ENCODE measurements at regions not wholly inside any gene's neighbourhood (a gene's known extent, or its start where the extent isn't known, plus 50 kb on each side); places are given as distances from the start of the nearest gene placed in this dataset.

GRCh38 chr1:104406728-104407127 lies 657.0 kb downstream of the AMY1C start:
- Histone ChIP-seq H3K9me3 (replicated peaks; ENCODE audit: control insufficient read depth, insufficient read depth, low read length) (no peaks in the 10 kb centered on the region), H4K20me1 (replicated peaks; ENCODE audit: control insufficient read depth, extremely low read depth, insufficient read depth, low read length) (no peaks in the 10 kb centered on the region), H3K9ac (replicated peaks; ENCODE audit: extremely low read depth, insufficient read depth, low read length) (no peak overlapping the region), H3K9me1 (replicated peaks; ENCODE audit: control insufficient read depth, extremely low read depth, insufficient read depth, low read length) (no peaks in the 10 kb centered on the region), H3K4me3 (replicated peaks in 1 of 3; ENCODE audit: insufficient read depth in 1 of 3, low read depth in 1 of 3, low read length in 3 of 3) (no peak overlapping the region), H3K36me3 (ENCODE audit: control insufficient read depth in 2 of 2, extremely low read depth in 1 of 2, insufficient read depth in 2 of 2, low read length in 2 of 2) (no peaks in the 10 kb centered on the region), H3K27ac (ENCODE audit: insufficient read depth, low read depth, low read length) (no peak overlapping the region), H3K27me3 (ENCODE audit: control insufficient read depth in 2 of 2, insufficient read depth in 2 of 2, low read length in 2 of 2) (no peaks in the 10 kb centered on the region), H3K79me2 (ENCODE audit: control insufficient read depth, insufficient read depth, low read length) (no peaks in the 10 kb centered on the region), H3K4me1 (ENCODE audit: control insufficient read depth, extremely low read depth, insufficient read depth, low read length) (no peaks in the 10 kb centered on the region), H3K4me2 (ENCODE audit: insufficient read depth, low read length) (no peak overlapping the region), H2AFZ (ENCODE audit: low read depth, low read length) (no peak overlapping the region)
- no peak for DNase-seq (ENCODE audit: low read depth, low spot score)
- POLR2A ChIA-PET, result no interaction called here
- intact Hi-C loops (cut with micrococcal nuclease), result no loop called here
- no peak for FAIRE-seq
- CTCF ChIA-PET, result no interaction called here
- BruUV-seq (replicated peaks), result no TSS peak
- no peak for TF ChIP-seq MYC (IDR thresholded peaks at IDR 0.05; ENCODE audit: low read depth, low read length)
- no peak for TF ChIP-seq CTCF (IDR thresholded peaks at IDR 0.05; ENCODE audit: extremely low read depth in 1 of 2, insufficient read depth in 1 of 2, low read depth in 1 of 2, low read length in 2 of 2)
- TF ChIP-seq POLR2AphosphoS5 (IDR thresholded peaks at IDR 0.05; ENCODE audit: insufficient read depth, low read depth, low read length), result no peak
- TF ChIP-seq FOS (IDR thresholded peaks at IDR 0.05; ENCODE audit: borderline replicate concordance, insufficient read depth, low read length), result no peak
- no peak for TF ChIP-seq MAX (IDR thresholded peaks at IDR 0.05; ENCODE audit: insufficient read depth, insufficient read length)
- no peak for TF ChIP-seq GATA2 (IDR thresholded peaks at IDR 0.05; ENCODE audit: insufficient read depth, insufficient read length, low read depth, low read length)
- no peak for TF ChIP-seq EZH2 (IDR thresholded peaks at IDR 0.05; ENCODE audit: borderline replicate concordance, low read depth, low read length, severe bottlenecking)
- no peak for TF ChIP-seq JUN (IDR thresholded peaks at IDR 0.05; ENCODE audit: borderline replicate concordance, insufficient read depth, insufficient read length, low read depth)
- TF ChIP-seq POLR2A (IDR thresholded peaks at IDR 0.05; ENCODE audit: low read depth, low read length), result no peak
- dilution Hi-C loops (cut with MboI; ENCODE audit: extremely low pct_ligation_motif_present, low sequenced_read_pairs), result no loop called here

All from endothelial cell of umbilical vein (primary cell).